Gastroesophageal sphincter (tissue), 4 donors: ENCODE measurements at regions not wholly inside any gene's neighbourhood (a gene's known extent, or its start where the extent isn't known, plus 50 kb on each side); places are given as distances from the start of the nearest gene placed in this dataset.

Source experiments
- ATAC-seq: fragments of 150-250 bp; one replicate; pipeline ENCODE4 v1.9.1; 2016; ENCODE audit warnings: mild to moderate bottlenecking, moderate library complexity
- H3K27ac ChIP-seq, 4 donors: fragments of 200-600 bp; sonication (generic) in 3 of 4; 1 replicate in 3 of 4; 2 replicates in 1 of 4; pipeline ENCODE4 v1.5.1; 2016 to 2019
- H3K27me3 ChIP-seq: fragments of 200-600 bp; sonication (generic); one replicate; pipeline ENCODE4 v1.5.1; 2019
- H3K36me3 ChIP-seq, 2 donors: fragments of 200-600 bp; sonication (generic); one replicate each; pipeline ENCODE4 v1.5.1; 2019; ENCODE audit warnings: control low read depth in 1 of 2
- H3K4me1 ChIP-seq, 3 donors: fragments of 200-600 bp; sonication (generic); 1 replicate in 2 of 3; 2 replicates in 1 of 3; pipeline ENCODE4 v1.5.1; 2016 to 2019; ENCODE audit warnings: control low read depth in 2 of 3
- H3K4me3 ChIP-seq, 2 donors: fragments of 200-600 bp; sonication (generic); one replicate each; pipeline ENCODE4 v1.5.1; 2019; ENCODE audit warnings: mild to moderate bottlenecking in 1 of 2, moderate library complexity in 1 of 2
- H3K9me3 ChIP-seq, 3 donors: fragments of 200-600 bp; sonication (generic); one replicate each; pipeline ENCODE4 v1.5.1; 2017 to 2019; ENCODE audit warnings: control low read depth in 2 of 3
- EP300 ChIP-seq: sonication (generic); formaldehyde crosslinking; IDR thresholded peaks from one replicate; pipeline ENCODE4 v1.6.1; 2017; ENCODE audit warnings: antibody characterized with exemption, mild to moderate bottlenecking
- POLR2A ChIP-seq, 2 donors: fragments of 450-650 bp; IDR thresholded peaks; one replicate each; pipeline ENCODE4 v1.6.1; 2017; ENCODE audit warnings: antibody characterized with exemption in 2 of 2, mild to moderate bottlenecking in 2 of 2, moderate library complexity in 1 of 2
- POLR2AphosphoS5 ChIP-seq: sonication (generic); formaldehyde crosslinking; IDR thresholded peaks from one replicate; pipeline ENCODE4 v1.6.1; 2017; ENCODE audit warnings: antibody characterized with exemption
- WGBS, 2 donors: methylation state at CpG; one replicate each; pipeline ENCODE4 v1.1.5; 2018; ENCODE audit warnings: low coverage in 1 of 2; 5-methylcytosine and 5-hydroxymethylcytosine counted together
- TF ChIP-seq, protein P1 (sequence below), 4 experiments: fragments of 200-600 bp in 2 of 4; fragments of 450-650 bp in 2 of 4; sonication (generic) in 1 of 4; IDR thresholded peaks; one replicate each; pipeline ENCODE4 v1.5.1; 2017 to 2019; ENCODE audit warnings: antibody characterized with exemption in 4 of 4, mild to moderate bottlenecking in 2 of 4, moderate library complexity in 2 of 4

DNA sequence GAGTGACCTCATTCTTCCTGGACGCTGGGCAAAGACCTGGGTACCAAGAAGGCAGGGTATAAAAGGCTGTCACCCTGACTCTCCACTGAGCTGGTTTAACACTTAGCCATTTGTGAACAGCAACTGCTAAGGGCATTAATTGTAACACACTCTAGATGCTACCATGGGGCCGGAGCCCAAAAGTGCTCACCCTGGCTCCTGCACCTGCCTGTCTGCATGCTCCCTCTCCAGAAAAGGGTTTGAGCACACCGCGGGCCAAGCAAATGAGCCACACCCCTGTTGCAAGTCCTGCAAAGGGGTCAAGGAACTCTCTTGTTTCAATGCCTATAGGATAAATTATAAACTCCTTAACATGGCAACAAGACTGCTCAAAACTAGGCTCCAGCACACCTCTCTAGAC lies 114.8 kb downstream of the TEX36 start:
- no peaks in the 10 kb centered on the region for H3K4me1 ChIP-seq
- ATAC-seq: no peak
- no peaks in the 10 kb centered on the region for H3K9me3 ChIP-seq
- TF ChIP-seq POLR2AphosphoS5: no peak
- no peak for TF ChIP-seq EP300
- TF ChIP-seq POLR2A (IDR thresholded peaks at IDR 0.05): no peak
- TF ChIP-seq, protein P1, sequence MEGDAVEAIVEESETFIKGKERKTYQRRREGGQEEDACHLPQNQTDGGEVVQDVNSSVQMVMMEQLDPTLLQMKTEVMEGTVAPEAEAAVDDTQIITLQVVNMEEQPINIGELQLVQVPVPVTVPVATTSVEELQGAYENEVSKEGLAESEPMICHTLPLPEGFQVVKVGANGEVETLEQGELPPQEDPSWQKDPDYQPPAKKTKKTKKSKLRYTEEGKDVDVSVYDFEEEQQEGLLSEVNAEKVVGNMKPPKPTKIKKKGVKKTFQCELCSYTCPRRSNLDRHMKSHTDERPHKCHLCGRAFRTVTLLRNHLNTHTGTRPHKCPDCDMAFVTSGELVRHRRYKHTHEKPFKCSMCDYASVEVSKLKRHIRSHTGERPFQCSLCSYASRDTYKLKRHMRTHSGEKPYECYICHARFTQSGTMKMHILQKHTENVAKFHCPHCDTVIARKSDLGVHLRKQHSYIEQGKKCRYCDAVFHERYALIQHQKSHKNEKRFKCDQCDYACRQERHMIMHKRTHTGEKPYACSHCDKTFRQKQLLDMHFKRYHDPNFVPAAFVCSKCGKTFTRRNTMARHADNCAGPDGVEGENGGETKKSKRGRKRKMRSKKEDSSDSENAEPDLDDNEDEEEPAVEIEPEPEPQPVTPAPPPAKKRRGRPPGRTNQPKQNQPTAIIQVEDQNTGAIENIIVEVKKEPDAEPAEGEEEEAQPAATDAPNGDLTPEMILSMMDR (IDR thresholded peaks at IDR 0.05): no peak
- H3K36me3 ChIP-seq: no peaks in the 10 kb centered on the region
- 88 to 100% methylated on average over 2 of the region's 4 CpGs for WGBS, 2 donors
- no peaks in the 10 kb centered on the region for H3K27me3 ChIP-seq
- no peak overlapping the region for H3K27ac ChIP-seq
- H3K4me3 ChIP-seq: no peak overlapping the region

GRCh38 chr10:125567529-125567928 lies 115.4 kb downstream of the TEX36 start:
- WGBS, 2 donors: 55 to 94% methylated on average over 2 to 3 of the region's 6 CpGs
- Histone ChIP-seq H3K4me3 (no peak overlapping the region), H3K27ac (no peak overlapping the region), H3K27me3 (no peaks in the 10 kb centered on the region), H3K9me3 (no peaks in the 10 kb centered on the region), H3K36me3 (no peaks in the 10 kb centered on the region), H3K4me1 (no peaks in the 10 kb centered on the region)
- ATAC-seq: no peak
- no peak for TF ChIP-seq POLR2A (IDR thresholded peaks at IDR 0.05)
- no peak for TF ChIP-seq POLR2AphosphoS5
- no peak for TF ChIP-seq EP300
- TF ChIP-seq, protein P1 (IDR thresholded peaks at IDR 0.05): no peak

GRCh38 chr10:125565046-125565445 lies 117.9 kb downstream of the TEX36 start:
- no peaks in the 10 kb centered on the region for H3K9me3 ChIP-seq
- no peaks in the 10 kb centered on the region for H3K4me1 ChIP-seq
- 53 to 72% methylated on average over 4 to 6 of the region's 6 CpGs for WGBS, 2 donors
- no peak overlapping the region for H3K27ac ChIP-seq
- no peaks in the 10 kb centered on the region for H3K36me3 ChIP-seq
- H3K4me3 ChIP-seq: no peak overlapping the region
- H3K27me3 ChIP-seq: no peaks in the 10 kb centered on the region
- TF ChIP-seq, protein P1 (IDR thresholded peaks at IDR 0.05): no peak
- TF ChIP-seq POLR2A (IDR thresholded peaks at IDR 0.05) (no peak), POLR2AphosphoS5 (peak; percentile 39), EP300 (no peak)
- no peak for ATAC-seq

GRCh38 chr10:125564570-125564969 lies 118.4 kb downstream of the TEX36 start:
- Histone ChIP-seq H3K9me3 (no peaks in the 10 kb centered on the region), H3K4me3 (no peak overlapping the region), H3K27me3 (no peaks in the 10 kb centered on the region), H3K36me3 (no peaks in the 10 kb centered on the region), H3K27ac (no peak overlapping the region), H3K4me1 (no peaks in the 10 kb centered on the region)
- ATAC-seq: no peak
- 80 to 93% methylated on average over 2 of the region's 3 CpGs for WGBS, 2 donors
- TF ChIP-seq, protein P1 (IDR thresholded peaks at IDR 0.05): no peak
- no peak for TF ChIP-seq POLR2AphosphoS5
- TF ChIP-seq EP300: no peak

DNA sequence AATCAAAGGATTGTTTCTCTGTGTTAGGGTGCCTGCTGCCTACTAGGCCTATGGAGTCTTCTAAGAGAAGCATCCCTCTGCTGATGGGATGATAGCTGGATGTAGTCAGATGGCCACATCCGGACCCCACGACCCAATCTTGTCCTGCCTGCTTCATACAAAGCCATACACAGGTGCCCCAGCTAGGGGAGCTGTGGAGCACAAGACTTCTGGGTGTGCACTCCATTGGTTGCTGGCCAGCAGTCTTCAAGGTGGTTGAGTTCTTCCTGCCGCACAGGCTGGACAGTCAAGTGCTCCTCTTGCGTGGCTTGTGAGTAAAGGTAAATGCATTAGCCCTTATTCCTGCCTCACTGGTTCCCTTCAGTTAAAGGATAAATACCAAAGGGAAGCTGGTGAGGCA lies 120.2 kb downstream of the TEX36 start:
- no peak for ATAC-seq
- Histone ChIP-seq H3K36me3 (no peaks in the 10 kb centered on the region), H3K4me1 (peaks cover 0 to 7% (median 0%) of the 10 kb centered on the region in 3 donors), H3K4me3 (no peak overlapping the region), H3K9me3 (no peaks in the 10 kb centered on the region), H3K27me3 (no peaks in the 10 kb centered on the region), H3K27ac (no peak overlapping the region)
- TF ChIP-seq, protein P1 (IDR thresholded peaks at IDR 0.05): no peak
- TF ChIP-seq POLR2AphosphoS5: no peak
- no peak for TF ChIP-seq EP300
- no peak for TF ChIP-seq POLR2A (IDR thresholded peaks at IDR 0.05)
- WGBS, 2 donors: 80 to 90% methylated on average over 2 to 4 of the region's 4 CpGs
